ENCODE measurements at regions not wholly inside any gene's neighbourhood (a gene's known extent, or its start where the extent isn't known, plus 50 kb on each side); places are given as distances from the start of the nearest gene placed in this dataset.

GRCh38 chr13:88717946-88718345 is 1046.8 kb downstream of the SLITRK5 start (continued):
- TF ChIP-seq, protein P1, sequence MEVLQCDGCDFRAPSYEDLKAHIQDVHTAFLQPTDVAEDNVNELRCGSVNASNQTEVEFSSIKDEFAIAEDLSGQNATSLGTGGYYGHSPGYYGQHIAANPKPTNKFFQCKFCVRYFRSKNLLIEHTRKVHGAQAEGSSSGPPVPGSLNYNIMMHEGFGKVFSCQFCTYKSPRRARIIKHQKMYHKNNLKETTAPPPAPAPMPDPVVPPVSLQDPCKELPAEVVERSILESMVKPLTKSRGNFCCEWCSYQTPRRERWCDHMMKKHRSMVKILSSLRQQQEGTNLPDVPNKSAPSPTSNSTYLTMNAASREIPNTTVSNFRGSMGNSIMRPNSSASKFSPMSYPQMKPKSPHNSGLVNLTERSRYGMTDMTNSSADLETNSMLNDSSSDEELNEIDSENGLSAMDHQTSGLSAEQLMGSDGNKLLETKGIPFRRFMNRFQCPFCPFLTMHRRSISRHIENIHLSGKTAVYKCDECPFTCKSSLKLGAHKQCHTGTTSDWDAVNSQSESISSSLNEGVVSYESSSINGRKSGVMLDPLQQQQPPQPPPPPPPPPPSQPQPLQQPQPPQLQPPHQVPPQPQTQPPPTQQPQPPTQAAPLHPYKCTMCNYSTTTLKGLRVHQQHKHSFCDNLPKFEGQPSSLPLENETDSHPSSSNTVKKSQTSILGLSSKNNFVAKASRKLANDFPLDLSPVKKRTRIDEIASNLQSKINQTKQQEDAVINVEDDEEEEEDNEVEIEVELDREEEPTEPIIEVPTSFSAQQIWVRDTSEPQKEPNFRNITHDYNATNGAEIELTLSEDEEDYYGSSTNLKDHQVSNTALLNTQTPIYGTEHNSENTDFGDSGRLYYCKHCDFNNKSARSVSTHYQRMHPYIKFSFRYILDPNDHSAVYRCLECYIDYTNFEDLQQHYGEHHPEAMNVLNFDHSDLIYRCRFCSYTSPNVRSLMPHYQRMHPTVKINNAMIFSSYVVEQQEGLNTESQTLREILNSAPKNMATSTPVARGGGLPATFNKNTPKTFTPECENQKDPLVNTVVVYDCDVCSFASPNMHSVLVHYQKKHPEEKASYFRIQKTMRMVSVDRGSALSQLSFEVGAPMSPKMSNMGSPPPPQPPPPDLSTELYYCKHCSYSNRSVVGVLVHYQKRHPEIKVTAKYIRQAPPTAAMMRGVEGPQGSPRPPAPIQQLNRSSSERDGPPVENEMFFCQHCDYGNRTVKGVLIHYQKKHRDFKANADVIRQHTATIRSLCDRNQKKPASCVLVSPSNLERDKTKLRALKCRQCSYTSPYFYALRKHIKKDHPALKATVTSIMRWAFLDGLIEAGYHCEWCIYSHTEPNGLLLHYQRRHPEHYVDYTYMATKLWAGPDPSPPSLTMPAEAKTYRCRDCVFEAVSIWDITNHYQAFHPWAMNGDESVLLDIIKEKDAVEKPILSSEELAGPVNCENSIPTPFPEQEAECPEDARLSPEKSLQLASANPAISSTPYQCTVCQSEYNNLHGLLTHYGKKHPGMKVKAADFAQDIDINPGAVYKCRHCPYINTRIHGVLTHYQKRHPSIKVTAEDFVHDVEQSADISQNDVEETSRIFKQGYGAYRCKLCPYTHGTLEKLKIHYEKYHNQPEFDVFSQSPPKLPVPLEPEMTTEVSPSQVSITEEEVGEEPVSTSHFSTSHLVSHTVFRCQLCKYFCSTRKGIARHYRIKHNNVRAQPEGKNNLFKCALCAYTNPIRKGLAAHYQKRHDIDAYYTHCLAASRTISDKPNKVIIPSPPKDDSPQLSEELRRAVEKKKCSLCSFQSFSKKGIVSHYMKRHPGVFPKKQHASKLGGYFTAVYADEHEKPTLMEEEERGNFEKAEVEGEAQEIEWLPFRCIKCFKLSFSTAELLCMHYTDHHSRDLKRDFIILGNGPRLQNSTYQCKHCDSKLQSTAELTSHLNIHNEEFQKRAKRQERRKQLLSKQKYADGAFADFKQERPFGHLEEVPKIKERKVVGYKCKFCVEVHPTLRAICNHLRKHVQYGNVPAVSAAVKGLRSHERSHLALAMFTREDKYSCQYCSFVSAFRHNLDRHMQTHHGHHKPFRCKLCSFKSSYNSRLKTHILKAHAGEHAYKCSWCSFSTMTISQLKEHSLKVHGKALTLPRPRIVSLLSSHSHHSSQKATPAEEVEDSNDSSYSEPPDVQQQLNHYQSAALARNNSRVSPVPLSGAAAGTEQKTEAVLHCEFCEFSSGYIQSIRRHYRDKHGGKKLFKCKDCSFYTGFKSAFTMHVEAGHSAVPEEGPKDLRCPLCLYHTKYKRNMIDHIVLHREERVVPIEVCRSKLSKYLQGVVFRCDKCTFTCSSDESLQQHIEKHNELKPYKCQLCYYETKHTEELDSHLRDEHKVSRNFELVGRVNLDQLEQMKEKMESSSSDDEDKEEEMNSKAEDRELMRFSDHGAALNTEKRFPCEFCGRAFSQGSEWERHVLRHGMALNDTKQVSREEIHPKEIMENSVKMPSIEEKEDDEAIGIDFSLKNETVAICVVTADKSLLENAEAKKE (CRISPR knock-in tag; IDR thresholded peaks at IDR 0.05), result no peak
- TF ChIP-seq NANOG (IDR thresholded peaks at IDR 0.05; ENCODE audit: borderline replicate concordance) (no peak), ZNF114 (CRISPR knock-in tag; IDR thresholded peaks at IDR 0.05) (no peak), EZH2 (IDR thresholded peaks at IDR 0.05; ENCODE audit: low read depth, unreplicated experiment) (no peak), POLR2AphosphoS5 (IDR thresholded peaks at IDR 0.05; ENCODE audit: low read depth) (no peak), CREB1 (CRISPR knock-in tag; IDR thresholded peaks at IDR 0.05; ENCODE audit: low read depth) (no peak)
- TF ChIP-seq, protein P2, sequence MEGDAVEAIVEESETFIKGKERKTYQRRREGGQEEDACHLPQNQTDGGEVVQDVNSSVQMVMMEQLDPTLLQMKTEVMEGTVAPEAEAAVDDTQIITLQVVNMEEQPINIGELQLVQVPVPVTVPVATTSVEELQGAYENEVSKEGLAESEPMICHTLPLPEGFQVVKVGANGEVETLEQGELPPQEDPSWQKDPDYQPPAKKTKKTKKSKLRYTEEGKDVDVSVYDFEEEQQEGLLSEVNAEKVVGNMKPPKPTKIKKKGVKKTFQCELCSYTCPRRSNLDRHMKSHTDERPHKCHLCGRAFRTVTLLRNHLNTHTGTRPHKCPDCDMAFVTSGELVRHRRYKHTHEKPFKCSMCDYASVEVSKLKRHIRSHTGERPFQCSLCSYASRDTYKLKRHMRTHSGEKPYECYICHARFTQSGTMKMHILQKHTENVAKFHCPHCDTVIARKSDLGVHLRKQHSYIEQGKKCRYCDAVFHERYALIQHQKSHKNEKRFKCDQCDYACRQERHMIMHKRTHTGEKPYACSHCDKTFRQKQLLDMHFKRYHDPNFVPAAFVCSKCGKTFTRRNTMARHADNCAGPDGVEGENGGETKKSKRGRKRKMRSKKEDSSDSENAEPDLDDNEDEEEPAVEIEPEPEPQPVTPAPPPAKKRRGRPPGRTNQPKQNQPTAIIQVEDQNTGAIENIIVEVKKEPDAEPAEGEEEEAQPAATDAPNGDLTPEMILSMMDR (conservative IDR thresholded peaks at IDR 0.05; ENCODE audit: low read depth in 2 of 2), result no peak

GRCh38 chr13:88718781-88719180 is 1047.6 kb downstream of the SLITRK5 start:
- Histone ChIP-seq H3K4me2 (no peak overlapping the region), H3K79me2 (replicated peaks; ENCODE audit: insufficient read depth) (no peaks in the 10 kb centered on the region), H3K4me1 (ENCODE audit: insufficient read depth) (no peaks in the 10 kb centered on the region), H3K36me3 (ENCODE audit: insufficient read depth) (no peaks in the 10 kb centered on the region), H3K27ac (ENCODE audit: low read depth) (no peak overlapping the region), H3K4me3 (no peak overlapping the region), H3F3A (replicated peaks; ENCODE audit: low read depth) (no peaks in the 10 kb centered on the region), H3K27me3 (ENCODE audit: insufficient read depth) (no peaks in the 10 kb centered on the region), H2AFZ (no peak overlapping the region), H3K9me2 (ENCODE audit: insufficient read depth) (peaks cover 7% of the 10 kb centered on the region; the same call in 1 of the 2 replicates), H4K20me1 (replicated peaks; ENCODE audit: insufficient read depth) (no peaks in the 10 kb centered on the region)
- H3K36me3 Mint-ChIP-seq (ENCODE audit: low read depth), result peaks cover 6% of the 10 kb centered on the region; the same call in 1 of the 3 replicates
- no peaks in the 10 kb centered on the region; the same call in 2 of the 3 replicates for H3K4me1 Mint-ChIP-seq
- H3K27ac Mint-ChIP-seq, result no peak overlapping the region
- no peak for DNase-seq (ENCODE audit: low spot score)
- no peak overlapping the region for H3K4me3 Mint-ChIP-seq
- no peak for ATAC-seq
- H3K9me3 Mint-ChIP-seq, result no peaks in the 10 kb centered on the region; the same call in 1 of the 3 replicates
- H3K27me3 Mint-ChIP-seq (ENCODE audit: insufficient read depth, low read depth, poor library complexity), result no peaks in the 10 kb centered on the region
- TF ChIP-seq CREB1 (CRISPR knock-in tag; IDR thresholded peaks at IDR 0.05; ENCODE audit: low read depth), result no peak
- TF ChIP-seq, protein P1 (CRISPR knock-in tag; IDR thresholded peaks at IDR 0.05), result no peak
- no peak for TF ChIP-seq POLR2AphosphoS5 (IDR thresholded peaks at IDR 0.05; ENCODE audit: low read depth)
- no peak for TF ChIP-seq EZH2 (IDR thresholded peaks at IDR 0.05; ENCODE audit: low read depth, unreplicated experiment)
- TF ChIP-seq ZNF331 (CRISPR knock-in tag; IDR thresholded peaks at IDR 0.05; ENCODE audit: low read depth), result no peak

All from GM23338 (cell line).